LNCAP (cell line): ENCODE measurements at regions not wholly inside any gene's neighbourhood (a gene's known extent, or its start where the extent isn't known, plus 50 kb on each side); places are given as distances from the start of the nearest gene placed in this dataset.

Experiments
- CTCF ChIP-seq: fragments of 450-650 bp; IDR thresholded peaks from 2 replicates; pipeline ENCODE4 v1.5.1; 2017; ENCODE audit warnings: mild to moderate bottlenecking

- TF ChIP-seq CTCF = no peak
These were observed 950.1 kb upstream of the CTNND2 start for GRCh38 chr5:12854386-12854785.

DNA sequence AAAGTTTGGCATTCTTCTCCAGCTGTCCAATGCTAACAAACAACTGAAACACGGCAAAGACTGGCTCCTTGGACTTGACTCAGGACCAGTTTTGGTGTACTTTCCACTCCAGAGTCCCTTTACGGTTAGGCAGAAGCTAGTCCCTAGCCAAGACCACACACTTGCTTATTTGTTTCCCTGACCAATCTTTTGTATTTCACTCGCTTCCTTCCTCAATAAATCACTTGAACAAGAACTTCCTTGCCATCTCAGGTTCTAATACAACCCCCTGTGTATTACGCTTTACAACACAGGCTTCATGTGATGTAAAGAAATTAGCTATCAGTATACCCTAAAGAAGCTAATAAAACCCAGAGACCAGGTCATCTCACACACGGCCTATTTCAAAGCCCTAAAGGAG, 947.5 kb upstream of the CTNND2 start:
- no peak for TF ChIP-seq CTCF

DNA sequence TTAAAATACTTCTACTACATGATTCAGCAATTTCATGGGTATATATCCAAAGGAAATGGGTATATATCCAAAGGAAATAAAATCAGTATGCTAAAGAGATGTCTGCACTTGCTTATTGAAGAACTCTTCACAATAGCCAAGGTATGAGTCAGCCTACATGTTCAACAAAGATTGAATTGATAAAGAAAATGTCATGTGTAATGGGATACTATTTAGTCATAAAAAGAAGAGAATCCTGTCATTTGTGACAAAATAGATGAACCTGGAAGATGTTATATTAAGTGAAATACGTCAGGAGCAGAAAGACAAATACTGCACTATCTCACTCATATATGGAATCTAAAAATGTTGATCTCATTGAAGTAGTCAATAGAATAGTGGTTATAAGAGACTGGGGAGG, 944.5 kb upstream of the CTNND2 start:
- no peak for TF ChIP-seq CTCF

DNA sequence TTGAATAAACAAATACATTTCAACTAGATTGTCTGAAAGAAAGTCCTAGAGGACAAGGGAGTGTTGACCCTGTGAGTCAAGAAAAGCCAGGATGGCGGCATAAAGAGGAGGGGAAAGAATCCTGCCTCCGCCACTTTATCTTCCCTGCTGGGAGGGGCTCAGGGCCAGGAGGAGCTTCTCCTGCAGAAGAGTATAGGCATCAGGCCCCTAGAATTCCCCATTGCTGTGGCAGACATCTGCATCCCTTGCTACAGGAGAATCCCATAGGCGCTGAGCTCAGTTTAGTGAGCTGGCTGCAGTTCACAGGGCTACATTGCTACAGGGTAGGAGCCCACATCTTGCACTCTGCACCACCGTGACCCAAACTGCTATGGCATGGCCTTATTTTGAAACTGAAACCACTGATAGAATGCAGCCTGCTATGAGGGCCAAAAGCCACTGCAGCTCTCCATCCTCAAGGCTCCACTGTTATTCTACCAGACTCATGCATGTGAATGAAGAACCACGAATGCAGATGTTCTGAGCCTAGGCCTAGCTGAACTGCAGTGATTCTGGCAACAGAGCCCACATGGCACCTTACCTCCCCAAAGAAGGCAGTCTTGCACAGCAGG, 941.4 kb upstream of the CTNND2 start:
- no peak for TF ChIP-seq CTCF

DNA sequence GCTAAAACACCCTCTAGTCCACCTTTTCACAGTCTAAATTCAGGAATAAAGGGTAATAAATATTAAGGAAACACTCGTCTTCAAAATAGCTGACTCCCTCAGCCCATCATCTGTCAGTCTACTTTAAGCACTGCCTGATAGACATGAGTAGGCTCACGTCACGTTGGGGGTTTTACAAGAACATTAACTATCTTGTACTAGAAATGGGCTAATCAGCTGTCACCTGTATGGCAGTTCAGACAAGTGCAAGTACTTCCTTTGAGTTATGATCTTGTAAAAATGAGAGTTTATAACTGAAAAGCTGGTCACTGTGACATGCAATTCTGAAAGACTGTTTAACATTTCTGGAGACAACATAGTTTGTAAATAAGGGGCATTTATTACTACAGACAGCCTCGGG, 936.7 kb upstream of the CTNND2 start:
- no peak for TF ChIP-seq CTCF

- no peak for TF ChIP-seq CTCF
These were observed 933.3 kb upstream of the CTNND2 start for GRCh38 chr5:12837592-12837991.

GRCh38 chr5:12825163-12825562, 920.9 kb upstream of the CTNND2 start:
- TF ChIP-seq CTCF = no peak

- no peak for TF ChIP-seq CTCF
These were observed 901.0 kb upstream of the CTNND2 start for GRCh38 chr5:12805165-12805698.
